Lung (tissue), 11 donors: ENCODE measurements at regions not wholly inside any gene's neighbourhood (a gene's known extent, or its start where the extent isn't known, plus 50 kb on each side); places are given as distances from the start of the nearest gene placed in this dataset.
A peak's percentile ranks its signal among the peaks of the same experiment; 100 is the strongest.

Source experiments
- ATAC-seq: fragments of 200-7000 bp; cut with Tn5 transposase; one replicate; pipeline ENCODE4 v1.9.1; 2020; ENCODE audit warnings: moderate number of reproducible peaks; ENCODE audit not compliant: insufficient read depth, low FRiP score
- DNase-seq, 3 donors: peaks; one replicate each; pipeline ENCODE4 v3.0.0-alpha.2; 2013 to 2017
- H3K27ac ChIP-seq, 2 donors: one replicate each; pipeline ENCODE4 v1.5.1; 2013; ENCODE audit warnings: mild to moderate bottlenecking in 2 of 2, moderate library complexity in 2 of 2, control low read depth in 1 of 2, inconsistent platforms in 1 of 2, low read depth in 1 of 2, low read length in 1 of 2
- H3K27me3 ChIP-seq, 3 donors: one replicate each; pipeline ENCODE4 v1.5.1; 2013; ENCODE audit warnings: low read length in 2 of 3; ENCODE audit not compliant: control insufficient read depth in 3 of 3, insufficient read depth in 3 of 3
- H3K36me3 ChIP-seq, 4 donors: one replicate each; pipeline ENCODE4 v1.5.1; 2013; ENCODE audit warnings: low read length in 4 of 4, mild to moderate bottlenecking in 1 of 4, moderate library complexity in 1 of 4; ENCODE audit not compliant: control insufficient read depth in 4 of 4, insufficient read depth in 4 of 4
- H3K4me1 ChIP-seq, 5 donors: one replicate each; pipeline ENCODE4 v1.5.1; 2013; ENCODE audit warnings: low read length in 5 of 5, mild to moderate bottlenecking in 2 of 5, moderate library complexity in 1 of 5; ENCODE audit not compliant: control insufficient read depth in 5 of 5, insufficient read depth in 5 of 5
- H3K4me3 ChIP-seq: one replicate; pipeline ENCODE4 v1.5.1; 2013; ENCODE audit warnings: mild to moderate bottlenecking, control low read depth, moderate library complexity
- H3K9ac ChIP-seq, 2 donors: one replicate each; pipeline ENCODE4 v1.5.1; 2013; ENCODE audit warnings: low read length in 2 of 2, control low read depth in 1 of 2; ENCODE audit not compliant: insufficient read depth in 1 of 2
- H3K9me3 ChIP-seq, 4 donors: one replicate each; pipeline ENCODE4 v1.5.1; 2013; ENCODE audit warnings: low read length in 3 of 4, mild to moderate bottlenecking in 1 of 4, moderate library complexity in 1 of 4; ENCODE audit not compliant: control insufficient read depth in 4 of 4, insufficient read depth in 3 of 4
- CTCF ChIP-seq: IDR thresholded peaks from 2 replicates; pipeline ENCODE4 v1.5.1; 2012; ENCODE audit warnings: mild to moderate bottlenecking; ENCODE audit errors: control extremely low read depth, extremely low read depth
- WGBS, 2 donors: extraction: QIAGEN DNeasy Blood & Tissue Kit; methylation state at CpG; one replicate each; pipeline ENCODE4 v1.1.7; 2013; 5-methylcytosine and 5-hydroxymethylcytosine counted together
- donor health status: control.
- donor health status: control.
- donor health status: Bipolar disorder and iron deficiency.
- donor health status: healthy.
- donor health status: DM: yes; HTN: yes; CAD: no.

GRCh38 chr9:79485258-79485657 is 86.5 kb upstream of the TLE4 start:
- ATAC-seq (no peak), DNase-seq (peak in 2 of 3 donors; percentile 19 to 23)
- Histone ChIP-seq H3K27me3 (peaks cover 0 to 6% (median 0%) of the 10 kb centered on the region in 3 donors), H3K9me3 (no peaks in the 10 kb centered on the region), H3K36me3 (no peaks in the 10 kb centered on the region), H3K4me1 (peaks cover 0 to 7% (median 0%) of the 10 kb centered on the region in 5 donors), H3K27ac (no peak overlapping the region), H3K4me3 (no peak overlapping the region), H3K9ac (no peak overlapping the region)
- 76 to 89% methylated on average over 3 of the region's 3 CpGs for WGBS, 2 donors
- no peak for TF ChIP-seq CTCF

GRCh38 chr9:79489261-79490000 is 82.3 kb upstream of the TLE4 start:
- Histone ChIP-seq H3K9me3 (peaks cover 0 to 1% (median 0%) of the 10 kb centered on the region in 4 donors), H3K27me3 (peaks cover 0 to 2% (median 0%) of the 10 kb centered on the region in 3 donors), H3K9ac (no peak overlapping the region), H3K4me1 (peaks cover 0 to 7% (median 0%) of the 10 kb centered on the region in 5 donors), H3K36me3 (no peaks in the 10 kb centered on the region), H3K4me3 (no peak overlapping the region), H3K27ac (no peak overlapping the region)
- 50% methylated on average over 6 of the region's 6 CpGs for WGBS, 2 donors
- DNase-seq (peak in 1 of 3 donors; percentile 14), ATAC-seq (no peak)
- TF ChIP-seq CTCF: no peak

- Histone ChIP-seq H3K4me1 (peaks cover 0 to 7% (median 0%) of the 10 kb centered on the region in 5 donors), H3K27ac (no peak overlapping the region), H3K4me3 (no peak overlapping the region), H3K9me3 (peaks cover 0 to 1% (median 0%) of the 10 kb centered on the region in 4 donors), H3K9ac (no peak overlapping the region), H3K36me3 (no peaks in the 10 kb centered on the region), H3K27me3 (peaks cover 0 to 2% (median 0%) of the 10 kb centered on the region in 3 donors)
- TF ChIP-seq CTCF: no peak
- no peak for ATAC-seq
- WGBS, 2 donors: 43 to 61% methylated on average over 3 of the region's 3 CpGs
- DNase-seq: peak in 1 of 3 donors; percentile 13
These were observed 81.0 kb upstream of the TLE4 start for GRCh38 chr9:79490657-79491248.
